GM23248 (cell line): ENCODE measurements at regions not wholly inside any gene's neighbourhood (a gene's known extent, or its start where the extent isn't known, plus 50 kb on each side); places are given as distances from the start of the nearest gene placed in this dataset.
A peak's percentile ranks its signal among the peaks of the same experiment; 100 is the strongest.

Source experiments
- DNase-seq: peaks from one replicate; pipeline ENCODE4 v3.0.0-alpha.2; 2015
- H2AFZ ChIP-seq: fragments of 200-600 bp; sonication (generic); 2 replicates; pipeline ENCODE4 v1.6.1; 2016; ENCODE audit warnings: antibody characterized with exemption
- H3F3A ChIP-seq: fragments of 200-600 bp; sonication (generic); 2 replicates; pipeline ENCODE4 v1.6.1; 2016; ENCODE audit warnings: mild to moderate bottlenecking, antibody characterized with exemption, mixed run types; ENCODE audit not compliant: insufficient read depth
- H3K27ac ChIP-seq: fragments of 200-600 bp; sonication (generic); 2 replicates; pipeline ENCODE4 v1.5.1; 2016; ENCODE audit warnings: mild to moderate bottlenecking
- H3K27me3 ChIP-seq: fragments of 200-600 bp; sonication (generic); replicated peaks from 2 replicates; pipeline ENCODE4 v1.6.1; 2016; ENCODE audit warnings: mild to moderate bottlenecking; ENCODE audit not compliant: insufficient read depth
- H3K36me3 ChIP-seq: fragments of 200-600 bp; sonication (generic); 2 replicates; pipeline ENCODE4 v1.6.1; 2016; ENCODE audit warnings: low read depth, mild to moderate bottlenecking
- H3K4me1 ChIP-seq: fragments of 200-600 bp; sonication (generic); 2 replicates; pipeline ENCODE4 v1.6.1; 2016; ENCODE audit warnings: mild to moderate bottlenecking; ENCODE audit not compliant: insufficient read depth
- H3K4me2 ChIP-seq: fragments of 200-600 bp; sonication (generic); one replicate; pipeline ENCODE4 v1.6.1; 2016; ENCODE audit warnings: mild to moderate bottlenecking; ENCODE audit not compliant: unreplicated experiment
- H3K4me3 ChIP-seq: fragments of 200-600 bp; sonication (generic); 2 replicates; pipeline ENCODE4 v1.5.1; 2016; ENCODE audit warnings: mild to moderate bottlenecking
- H3K79me2 ChIP-seq: fragments of 200-600 bp; sonication (generic); 2 replicates; pipeline ENCODE4 v1.6.1; 2016; ENCODE audit warnings: mild to moderate bottlenecking; ENCODE audit not compliant: insufficient read depth
- H3K9ac ChIP-seq: fragments of 200-600 bp; sonication (generic); 2 replicates; pipeline ENCODE4 v1.6.1; 2016; ENCODE audit warnings: mild to moderate bottlenecking
- H3K9me2 ChIP-seq: fragments of 200-600 bp; sonication (generic); 2 replicates; pipeline ENCODE4 v1.6.1; 2016; ENCODE audit warnings: mixed run types, mild to moderate bottlenecking, moderate library complexity; ENCODE audit not compliant: insufficient read depth
- H3K9me3 ChIP-seq: fragments of 200-600 bp; sonication (generic); one replicate; pipeline ENCODE4 v1.6.1; 2017; ENCODE audit warnings: low read depth
- H4K20me1 ChIP-seq: fragments of 200-600 bp; sonication (generic); 2 replicates; pipeline ENCODE4 v1.6.0; 2016; ENCODE audit not compliant: insufficient read depth
- EZH2 ChIP-seq: fragments of 200-600 bp; sonication (generic); IDR thresholded peaks from 2 replicates; pipeline ENCODE4 v1.6.1; 2018; ENCODE audit warnings: antibody characterized with exemption, mild to moderate bottlenecking; ENCODE audit not compliant: insufficient read depth, poor library complexity, severe bottlenecking
- EZH2phosphoT487 ChIP-seq: fragments of 200-600 bp; sonication (generic); IDR thresholded peaks from 2 replicates; pipeline ENCODE4 v1.6.1; 2018; ENCODE audit warnings: antibody characterized with exemption, moderate library complexity, mild to moderate bottlenecking, low read depth; ENCODE audit not compliant: insufficient read depth
- WGBS, 2 experiments: methylation state at CpG; one replicate each; pipeline ENCODE4 v1.1.6; 2015 to 2017; ENCODE audit warnings: low lambda C conversion rate in 2 of 2, low coverage in 1 of 2; ENCODE audit errors: missing lambda C conversion rate in 2 of 2; 5-methylcytosine and 5-hydroxymethylcytosine counted together
- in situ Hi-C: fragments of 300-500 bp; cut with MboI; formaldehyde crosslinking; loops from 2 replicates; pipeline ENCODE4 v1.15.0; 2020

DNA sequence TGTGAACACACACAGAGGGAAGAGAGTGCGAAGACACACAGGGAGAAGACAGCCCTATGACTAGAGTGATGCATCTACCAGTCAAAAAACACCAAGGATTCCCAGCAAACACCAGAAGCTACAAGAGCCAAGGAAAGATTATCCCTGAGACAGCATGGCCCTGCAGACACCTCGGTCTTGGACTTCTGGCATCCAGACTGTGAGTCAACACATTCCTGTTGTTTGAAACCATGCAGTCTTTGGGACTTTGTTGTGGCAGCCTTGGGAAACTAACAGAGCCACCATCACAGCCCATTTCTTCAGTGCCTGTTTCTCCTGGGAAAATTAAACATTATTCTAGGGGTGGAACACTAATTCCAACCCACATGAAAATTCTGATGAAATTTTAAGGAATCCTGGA lies 220.6 kb downstream of the GXYLT1 start:
- H3F3A ChIP-seq = no peaks in the 10 kb centered on the region
- no peak overlapping the region for H3K4me2 ChIP-seq
- DNase-seq = peak; percentile 12
- no peaks in the 10 kb centered on the region for H3K9me2 ChIP-seq
- no peaks in the 10 kb centered on the region for H3K9me3 ChIP-seq
- WGBS, 2 experiments = 27 to 38% methylated on average over 2 of the region's 2 CpGs
- no peaks in the 10 kb centered on the region for H4K20me1 ChIP-seq
- no peaks in the 10 kb centered on the region for H3K79me2 ChIP-seq
- H3K27ac ChIP-seq = no peak overlapping the region
- no peak overlapping the region for H2AFZ ChIP-seq
- H3K27me3 ChIP-seq = peaks cover 18% of the 10 kb centered on the region
- TF ChIP-seq EZH2phosphoT487 (no peak), EZH2 (no peak)
- no peaks in the 10 kb centered on the region for H3K4me1 ChIP-seq
- no peak overlapping the region for H3K4me3 ChIP-seq
- no peaks in the 10 kb centered on the region for H3K36me3 ChIP-seq
- in situ Hi-C loops = no loop called here
- H3K9ac ChIP-seq = no peak overlapping the region

DNA sequence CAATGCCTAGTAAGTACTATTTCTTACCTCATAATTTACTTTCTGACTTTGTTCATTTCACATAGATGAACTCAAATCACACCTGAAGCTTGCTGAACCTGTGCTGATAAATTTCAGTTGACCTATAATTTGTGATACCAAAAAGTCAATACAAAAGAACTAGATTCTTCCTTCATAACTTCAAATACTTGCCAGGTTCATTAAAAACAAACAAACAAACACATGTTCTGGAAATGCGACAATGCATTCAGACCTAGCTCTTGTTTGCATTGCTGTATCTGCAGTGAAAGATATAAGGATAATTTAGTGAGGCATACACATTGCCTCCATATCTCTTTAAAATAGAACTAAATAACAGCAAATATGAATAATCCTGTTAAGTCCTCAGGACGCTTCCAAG lies 221.3 kb downstream of the GXYLT1 start:
- no peaks in the 10 kb centered on the region for H3K9me3 ChIP-seq
- no peak overlapping the region for H3K27ac ChIP-seq
- no peak for TF ChIP-seq EZH2phosphoT487
- no peak for TF ChIP-seq EZH2
- no peaks in the 10 kb centered on the region for H3K36me3 ChIP-seq
- no peak overlapping the region for H3K4me2 ChIP-seq
- in situ Hi-C loops = no loop called here
- WGBS, 2 experiments = 60 to 64% methylated on average over 2 of the region's 2 CpGs
- no peaks in the 10 kb centered on the region for H3K79me2 ChIP-seq
- H2AFZ ChIP-seq = no peak overlapping the region
- no peak overlapping the region for H3K9ac ChIP-seq
- H3K27me3 ChIP-seq = peaks cover 18% of the 10 kb centered on the region
- H4K20me1 ChIP-seq = no peaks in the 10 kb centered on the region
- DNase-seq = no peak
- H3K4me3 ChIP-seq = no peak overlapping the region
- H3F3A ChIP-seq = no peaks in the 10 kb centered on the region
- H3K4me1 ChIP-seq = no peaks in the 10 kb centered on the region
- no peaks in the 10 kb centered on the region for H3K9me2 ChIP-seq

DNA sequence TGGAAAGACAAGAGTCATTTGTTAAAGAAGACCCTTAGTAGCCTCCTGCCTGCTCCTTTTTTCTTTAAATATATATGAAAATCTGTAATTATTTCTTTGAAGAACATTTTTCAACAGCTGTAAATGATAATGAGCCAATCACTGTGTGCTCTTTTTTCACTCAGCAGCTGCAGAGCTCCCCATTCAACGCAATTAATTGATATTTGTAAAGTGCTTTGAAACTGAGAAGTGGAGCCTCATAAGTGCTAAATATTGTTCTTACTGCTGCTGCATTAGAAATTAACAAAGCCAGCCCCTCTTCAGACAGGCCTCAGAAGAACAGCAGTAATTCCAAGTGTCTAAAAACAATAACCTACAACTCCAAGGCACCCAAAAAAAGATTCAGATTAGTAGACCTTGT lies 224.3 kb downstream of the GXYLT1 start:
- no peaks in the 10 kb centered on the region for H3K9me2 ChIP-seq
- TF ChIP-seq EZH2 (no peak), EZH2phosphoT487 (no peak)
- H3K9ac ChIP-seq = no peak overlapping the region
- H4K20me1 ChIP-seq = no peaks in the 10 kb centered on the region
- no peaks in the 10 kb centered on the region for H3K4me1 ChIP-seq
- no peak for DNase-seq
- no peaks in the 10 kb centered on the region for H3K36me3 ChIP-seq
- 34 to 53% methylated on average over 1 of the region's 1 CpG for WGBS, 2 experiments
- in situ Hi-C loops = no loop called here
- no peak overlapping the region for H3K4me3 ChIP-seq
- no peak overlapping the region for H3K4me2 ChIP-seq
- H2AFZ ChIP-seq = no peak overlapping the region
- peaks cover 18% of the 10 kb centered on the region for H3K27me3 ChIP-seq
- no peak overlapping the region for H3K27ac ChIP-seq
- H3K9me3 ChIP-seq = no peaks in the 10 kb centered on the region
- H3F3A ChIP-seq = no peaks in the 10 kb centered on the region
- no peaks in the 10 kb centered on the region for H3K79me2 ChIP-seq

DNA sequence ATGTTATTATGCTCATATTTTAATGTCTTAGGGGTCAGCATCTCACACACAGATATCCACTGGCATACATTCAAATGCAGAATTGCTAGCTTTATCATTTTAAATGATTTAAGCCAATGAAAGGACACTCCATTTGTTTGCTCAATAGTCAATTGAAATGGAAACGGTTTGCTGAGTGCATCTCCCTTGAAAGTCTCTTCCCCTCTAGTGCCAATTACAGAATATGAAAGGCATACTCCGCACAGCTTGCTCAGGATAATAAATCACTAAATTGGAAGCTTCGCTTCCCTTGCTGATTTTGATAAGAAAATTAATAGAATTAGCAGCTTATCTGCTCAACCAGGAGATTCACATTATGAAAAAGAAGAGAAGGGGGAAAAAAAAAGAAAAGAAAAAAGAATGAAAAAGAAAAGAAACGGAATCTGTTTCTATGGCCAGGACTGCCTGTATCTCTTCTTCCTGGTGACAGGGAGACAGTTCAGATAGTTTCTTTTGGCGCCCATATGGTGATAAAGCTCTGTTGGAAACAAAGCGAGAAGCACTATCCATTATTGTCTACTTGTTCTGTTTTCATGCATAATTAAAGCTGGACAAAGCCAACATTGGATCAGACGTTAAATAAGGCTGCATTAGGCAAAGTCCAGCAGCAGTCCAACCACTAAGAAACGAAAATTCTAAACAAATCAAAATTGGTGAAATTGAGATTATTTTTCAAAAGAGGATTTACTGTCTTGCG lies 225.0 kb downstream of the GXYLT1 start:
- H3K27me3 ChIP-seq = peaks cover 18% of the 10 kb centered on the region
- H3K9me3 ChIP-seq = no peaks in the 10 kb centered on the region
- no peaks in the 10 kb centered on the region for H3F3A ChIP-seq
- H3K4me3 ChIP-seq = no peak overlapping the region
- no peak for DNase-seq
- TF ChIP-seq EZH2phosphoT487 (no peak), EZH2 (no peak)
- no peak overlapping the region for H3K9ac ChIP-seq
- no peaks in the 10 kb centered on the region for H3K36me3 ChIP-seq
- no peaks in the 10 kb centered on the region for H3K9me2 ChIP-seq
- no peaks in the 10 kb centered on the region for H4K20me1 ChIP-seq
- H3K4me2 ChIP-seq = no peak overlapping the region
- H2AFZ ChIP-seq = no peak overlapping the region
- no peaks in the 10 kb centered on the region for H3K79me2 ChIP-seq
- WGBS, 2 experiments = 25 to 26% methylated on average over 9 of the region's 9 CpGs
- in situ Hi-C loops = no loop called here
- no peak overlapping the region for H3K27ac ChIP-seq
- no peaks in the 10 kb centered on the region for H3K4me1 ChIP-seq
